ENCODE measurements at regions not wholly inside any gene's neighbourhood (a gene's known extent, or its start where the extent isn't known, plus 50 kb on each side); places are given as distances from the start of the nearest gene placed in this dataset.

DNA sequence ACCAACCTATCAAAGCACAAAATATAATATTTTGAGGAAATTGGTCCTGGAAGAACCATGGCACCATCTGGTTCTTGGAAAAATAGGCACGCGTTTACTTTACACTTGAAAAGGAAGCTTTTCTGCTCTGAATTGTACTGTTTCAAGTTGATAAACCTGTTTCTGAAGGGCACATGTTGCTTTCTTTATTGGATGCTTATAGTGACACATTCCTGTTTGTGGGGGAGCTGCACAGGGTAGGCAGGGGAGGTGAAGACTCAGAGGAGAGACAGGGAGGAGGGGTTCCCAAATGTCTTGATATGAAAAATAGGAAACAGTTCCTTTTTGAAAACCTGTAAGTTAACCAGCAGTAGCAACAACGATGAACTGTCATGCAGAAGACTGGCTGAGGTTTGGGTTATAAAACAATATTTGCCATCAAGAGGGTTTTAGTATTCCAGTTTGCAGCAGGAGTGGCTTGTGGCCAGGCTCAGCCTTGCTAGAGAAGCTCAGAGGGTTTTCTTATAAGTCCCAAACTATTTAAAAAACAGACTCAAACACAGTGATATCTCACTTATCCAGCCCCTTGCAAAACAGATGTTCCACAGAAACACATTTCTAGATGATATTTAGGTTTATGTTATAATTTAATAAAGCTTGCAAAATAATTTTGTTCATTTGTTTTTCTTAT is 127.0 kb upstream of the MROH9 start:
- TF ChIP-seq, protein P1, sequence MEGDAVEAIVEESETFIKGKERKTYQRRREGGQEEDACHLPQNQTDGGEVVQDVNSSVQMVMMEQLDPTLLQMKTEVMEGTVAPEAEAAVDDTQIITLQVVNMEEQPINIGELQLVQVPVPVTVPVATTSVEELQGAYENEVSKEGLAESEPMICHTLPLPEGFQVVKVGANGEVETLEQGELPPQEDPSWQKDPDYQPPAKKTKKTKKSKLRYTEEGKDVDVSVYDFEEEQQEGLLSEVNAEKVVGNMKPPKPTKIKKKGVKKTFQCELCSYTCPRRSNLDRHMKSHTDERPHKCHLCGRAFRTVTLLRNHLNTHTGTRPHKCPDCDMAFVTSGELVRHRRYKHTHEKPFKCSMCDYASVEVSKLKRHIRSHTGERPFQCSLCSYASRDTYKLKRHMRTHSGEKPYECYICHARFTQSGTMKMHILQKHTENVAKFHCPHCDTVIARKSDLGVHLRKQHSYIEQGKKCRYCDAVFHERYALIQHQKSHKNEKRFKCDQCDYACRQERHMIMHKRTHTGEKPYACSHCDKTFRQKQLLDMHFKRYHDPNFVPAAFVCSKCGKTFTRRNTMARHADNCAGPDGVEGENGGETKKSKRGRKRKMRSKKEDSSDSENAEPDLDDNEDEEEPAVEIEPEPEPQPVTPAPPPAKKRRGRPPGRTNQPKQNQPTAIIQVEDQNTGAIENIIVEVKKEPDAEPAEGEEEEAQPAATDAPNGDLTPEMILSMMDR (IDR thresholded peaks at IDR 0.05; ENCODE audit: low read length) = no peak
- no peak for TF ChIP-seq EZH2 (IDR thresholded peaks at IDR 0.05; ENCODE audit: borderline replicate concordance, low read length)

All from OCI-LY1 (cell line).